Naive thymus-derived CD8-positive, alpha-beta T cell (primary cell): ENCODE measurements at regions not wholly inside any gene's neighbourhood (a gene's known extent, or its start where the extent isn't known, plus 50 kb on each side); places are given as distances from the start of the nearest gene placed in this dataset.

Experiments used
- ATAC-seq, 2 donors: fragments of 150-1000 bp; cut with Tn5 transposase in 1 of 2; sonication (Bioruptor Pico), chemical (Tn5 transposase) in 1 of 2; 1 replicate in 1 of 2; 2 replicates in 1 of 2; pipeline ENCODE4 v1.10.0; 2021; ENCODE audit warnings: mild to moderate bottlenecking in 2 of 2, moderate library complexity in 2 of 2
- POLR2A ChIA-PET: fragments of 350-600 bp; sonication (Branson Sonifier 250); formaldehyde crosslinking; loops from one replicate; lab custom pipeline; 2021; ENCODE audit warnings: antibody characterized with exemption; lab: Charles Lee
- DNase-seq, 10 donors: peaks; one replicate each; pipeline versions ENCODE4 v3.0.0 to v3.0.0-alpha.2; 2020 to 2022
- H3K27ac Mint-ChIP-seq, 10 donors: one replicate each; pipeline ENCODE4 v1.8.0; 2020 to 2022; ENCODE audit warnings: mild to moderate bottlenecking in 10 of 10, mixed read lengths in 10 of 10, moderate library complexity in 4 of 10, inconsistent platforms in 1 of 10
- H3K27me3 Mint-ChIP-seq, 5 donors: one replicate each; pipeline ENCODE4 v1.8.0; 2021 to 2022; ENCODE audit warnings: mixed read lengths in 5 of 5
- H3K36me3 Mint-ChIP-seq, 3 donors: one replicate each; pipeline ENCODE4 v1.8.0; 2020 to 2022; ENCODE audit warnings: mixed read lengths in 3 of 3, mild to moderate bottlenecking in 2 of 3, inconsistent platforms in 1 of 3
- H3K4me1 Mint-ChIP-seq, 4 donors: one replicate each; pipeline ENCODE4 v1.8.0; 2021 to 2022; ENCODE audit warnings: mixed read lengths in 4 of 4
- H3K4me3 Mint-ChIP-seq, 10 donors: one replicate each; pipeline ENCODE4 v1.8.0; 2020 to 2022; ENCODE audit warnings: mild to moderate bottlenecking in 10 of 10, mixed read lengths in 10 of 10, moderate library complexity in 6 of 10, inconsistent platforms in 1 of 10
- H3K9me3 Mint-ChIP-seq, 9 donors: one replicate each; pipeline ENCODE4 v1.8.0; 2020 to 2022; ENCODE audit warnings: mixed read lengths in 9 of 9, mild to moderate bottlenecking in 3 of 9, inconsistent platforms in 1 of 9, moderate library complexity in 1 of 9

GRCh38 chr13:62678039-62678438 is 1262.4 kb upstream of the PCDH20 start:
- POLR2A ChIA-PET: no interaction called here
- Mint-ChIP-seq H3K9me3 (peaks cover 0 to 19% (median 9%) of the 10 kb centered on the region in 9 donors), H3K27me3 (no peaks in the 10 kb centered on the region), H3K36me3 (no peaks in the 10 kb centered on the region), H3K27ac (no peak overlapping the region), H3K4me1 (no peaks in the 10 kb centered on the region), H3K4me3 (no peak overlapping the region)
- no peak for DNase-seq
- no peak for ATAC-seq

GRCh38 chr13:62663767-62664166 is 1248.1 kb upstream of the PCDH20 start:
- POLR2A ChIA-PET: no interaction called here
- H3K4me3 Mint-ChIP-seq: no peak overlapping the region
- H3K36me3 Mint-ChIP-seq: no peaks in the 10 kb centered on the region
- H3K27me3 Mint-ChIP-seq: no peaks in the 10 kb centered on the region
- no peak overlapping the region for H3K27ac Mint-ChIP-seq
- ATAC-seq: no peak
- H3K9me3 Mint-ChIP-seq: peaks cover 0 to 15% (median 0%) of the 10 kb centered on the region in 9 donors
- no peaks in the 10 kb centered on the region for H3K4me1 Mint-ChIP-seq
- DNase-seq: no peak

- POLR2A ChIA-PET: no interaction called here
- DNase-seq (no peak), ATAC-seq (no peak)
- no peak overlapping the region for H3K27ac Mint-ChIP-seq
- no peaks in the 10 kb centered on the region for H3K4me1 Mint-ChIP-seq
- peaks cover 0 to 15% (median 2%) of the 10 kb centered on the region in 9 donors for H3K9me3 Mint-ChIP-seq
- no peaks in the 10 kb centered on the region for H3K27me3 Mint-ChIP-seq
- H3K4me3 Mint-ChIP-seq: no peak overlapping the region
- H3K36me3 Mint-ChIP-seq: no peaks in the 10 kb centered on the region
These were observed 1243.7 kb upstream of the PCDH20 start for GRCh38 chr13:62659365-62659764.

DNA sequence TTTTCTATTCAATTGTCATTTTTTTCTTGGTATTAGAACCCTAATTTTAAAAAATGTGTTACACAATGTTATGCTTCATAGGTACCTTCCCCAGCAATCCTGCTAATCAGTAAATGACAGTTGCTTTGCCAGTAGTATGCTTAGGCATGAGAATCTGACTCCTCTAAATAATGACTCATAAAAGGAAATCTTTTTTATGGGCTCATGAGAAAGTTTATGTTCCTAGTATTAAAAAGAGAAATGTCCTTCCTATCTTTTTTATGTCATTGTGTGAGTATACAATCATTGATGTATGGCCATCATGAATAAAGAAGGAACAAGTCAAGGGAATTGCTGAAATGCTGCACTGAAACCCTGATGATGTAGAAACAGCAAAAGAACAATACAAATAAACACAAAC is 1237.7 kb upstream of the PCDH20 start:
- no peak for ATAC-seq
- no peak overlapping the region for H3K27ac Mint-ChIP-seq

GRCh38 chr13:62643799-62644524 is 1228.3 kb upstream of the PCDH20 start:
- POLR2A ChIA-PET: no interaction called here
- no peak for ATAC-seq
- Mint-ChIP-seq H3K4me3 (no peak overlapping the region), H3K4me1 (no peaks in the 10 kb centered on the region), H3K27ac (no peak overlapping the region), H3K9me3 (peaks cover 0 to 27% (median 8%) of the 10 kb centered on the region in 9 donors), H3K27me3 (no peaks in the 10 kb centered on the region), H3K36me3 (no peaks in the 10 kb centered on the region)
- no peak for DNase-seq

More for the DNA sequence above, 1237.7 kb upstream of the PCDH20 start:
- no peak overlapping the region for H3K4me3 Mint-ChIP-seq
- no peaks in the 10 kb centered on the region for H3K27me3 Mint-ChIP-seq
- H3K4me1 Mint-ChIP-seq: no peaks in the 10 kb centered on the region
- H3K9me3 Mint-ChIP-seq: peaks cover 0 to 20% (median 4%) of the 10 kb centered on the region in 9 donors
- no peak for DNase-seq
- POLR2A ChIA-PET: no interaction called here
- H3K36me3 Mint-ChIP-seq: no peaks in the 10 kb centered on the region

DNA sequence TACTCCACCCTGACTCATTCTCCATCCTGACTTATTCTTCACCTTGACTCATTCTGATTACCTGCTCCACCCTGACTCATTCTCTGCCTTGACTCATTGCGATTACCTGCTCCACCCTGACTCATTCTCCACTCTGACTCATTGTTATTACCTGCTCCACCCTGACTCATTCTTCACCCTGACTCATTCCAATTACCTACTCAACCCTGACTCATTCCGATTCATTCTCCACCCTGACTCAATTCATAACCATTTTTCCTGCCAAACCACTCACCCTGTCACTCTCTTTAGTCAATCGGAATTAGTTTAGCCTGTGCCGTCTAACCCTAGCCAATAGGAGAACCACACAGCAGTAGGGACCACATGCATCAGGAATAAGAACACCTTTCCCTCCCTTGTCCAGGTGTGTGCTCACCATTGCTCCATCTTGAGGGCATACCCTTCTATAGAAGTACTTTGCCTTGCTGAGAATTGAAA is 1227.4 kb upstream of the PCDH20 start:
- DNase-seq: no peak
- Mint-ChIP-seq H3K4me3 (no peak overlapping the region), H3K27me3 (no peaks in the 10 kb centered on the region), H3K27ac (peak overlapping the region in 1 of 10 donors; percentile 6), H3K4me1 (no peaks in the 10 kb centered on the region), H3K9me3 (peaks cover 0 to 27% (median 8%) of the 10 kb centered on the region in 9 donors), H3K36me3 (no peaks in the 10 kb centered on the region)
- ATAC-seq: no peak
- POLR2A ChIA-PET: no interaction called here

- peaks cover 0 to 12% (median 0%) of the 10 kb centered on the region in 9 donors for H3K9me3 Mint-ChIP-seq
- no peak overlapping the region for H3K4me3 Mint-ChIP-seq
- no peak for DNase-seq
- H3K4me1 Mint-ChIP-seq: no peaks in the 10 kb centered on the region
- H3K27ac Mint-ChIP-seq: no peak overlapping the region
- ATAC-seq: no peak
- H3K27me3 Mint-ChIP-seq: no peaks in the 10 kb centered on the region
- POLR2A ChIA-PET: no interaction called here
- H3K36me3 Mint-ChIP-seq: no peaks in the 10 kb centered on the region
These were observed 1219.5 kb upstream of the PCDH20 start for GRCh38 chr13:62635161-62635560.

DNA sequence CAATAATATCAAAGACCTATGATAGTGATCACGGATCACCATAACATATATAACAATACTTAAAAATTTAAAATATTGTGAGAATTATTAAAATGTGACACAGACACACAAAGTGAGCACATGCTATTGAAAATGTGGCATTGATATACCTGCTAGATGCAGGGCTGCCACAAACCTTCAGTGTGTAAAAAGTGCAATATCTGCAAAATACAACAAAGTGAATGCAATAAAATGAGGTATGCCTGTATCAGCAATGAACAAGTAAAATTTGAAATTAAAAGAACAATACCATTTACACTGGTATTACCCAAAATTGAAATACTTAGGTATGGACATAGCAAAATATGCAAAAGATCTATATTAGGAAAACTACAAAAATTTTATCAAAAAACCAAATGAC is 1217.8 kb upstream of the PCDH20 start:
- H3K9me3 Mint-ChIP-seq: peaks cover 0 to 12% (median 0%) of the 10 kb centered on the region in 9 donors
- H3K4me3 Mint-ChIP-seq: no peak overlapping the region
- H3K4me1 Mint-ChIP-seq: no peaks in the 10 kb centered on the region
- no peaks in the 10 kb centered on the region for H3K27me3 Mint-ChIP-seq
- POLR2A ChIA-PET: no interaction called here
- no peak for ATAC-seq
- no peaks in the 10 kb centered on the region for H3K36me3 Mint-ChIP-seq
- DNase-seq: no peak
- H3K27ac Mint-ChIP-seq: no peak overlapping the region

- Mint-ChIP-seq H3K4me1 (no peaks in the 10 kb centered on the region), H3K27me3 (no peaks in the 10 kb centered on the region), H3K27ac (no peak overlapping the region), H3K9me3 (peaks cover 0 to 10% (median 2%) of the 10 kb centered on the region in 9 donors), H3K36me3 (no peaks in the 10 kb centered on the region), H3K4me3 (no peak overlapping the region)
- ATAC-seq (no peak), DNase-seq (no peak)
- POLR2A ChIA-PET: no interaction called here
These were observed 1216.0 kb upstream of the PCDH20 start for GRCh38 chr13:62631619-62632018.

DNA sequence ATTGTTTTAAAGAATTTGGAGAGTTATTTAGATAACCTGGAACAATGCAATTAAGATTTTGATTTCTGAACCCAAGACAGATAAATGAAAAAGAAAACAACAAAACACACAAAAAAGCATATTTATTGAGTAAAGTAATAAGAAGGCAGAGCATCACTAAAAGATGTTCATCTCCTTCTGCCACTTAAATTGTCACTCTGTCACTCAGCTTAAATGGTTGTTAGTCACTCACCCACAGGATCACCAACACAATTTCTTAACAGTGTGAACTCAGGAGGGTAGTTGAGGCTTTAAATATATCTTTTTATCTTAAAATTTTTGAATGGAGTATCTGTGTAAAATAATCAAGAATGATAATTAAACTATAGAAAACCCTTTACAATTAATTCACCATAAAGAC is 1215.5 kb upstream of the PCDH20 start:
- ATAC-seq (no peak), DNase-seq (no peak)
- Mint-ChIP-seq H3K4me1 (no peaks in the 10 kb centered on the region), H3K27ac (no peak overlapping the region), H3K36me3 (no peaks in the 10 kb centered on the region), H3K27me3 (no peaks in the 10 kb centered on the region), H3K9me3 (peaks cover 0 to 10% (median 2%) of the 10 kb centered on the region in 9 donors), H3K4me3 (no peak overlapping the region)
- POLR2A ChIA-PET: no interaction called here

DNA sequence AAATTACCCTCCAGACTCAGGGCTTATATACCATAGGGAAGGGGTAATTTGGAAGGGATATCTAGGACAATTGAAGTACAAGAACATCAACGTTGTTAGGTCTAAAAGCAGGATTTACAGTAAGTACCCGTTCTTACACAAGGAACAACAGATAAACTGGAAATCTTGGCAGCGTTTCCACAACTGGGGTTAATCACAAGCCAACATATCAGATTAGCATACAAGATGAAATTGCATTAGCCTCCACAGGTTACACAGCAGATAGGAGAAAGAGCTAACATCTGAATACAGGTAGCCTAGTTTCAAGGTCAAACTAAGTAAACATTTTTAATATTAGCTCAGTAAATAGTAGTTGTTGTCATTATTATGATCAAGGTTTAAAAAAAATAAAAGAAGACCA is 1214.0 kb upstream of the PCDH20 start:
- Mint-ChIP-seq H3K36me3 (no peaks in the 10 kb centered on the region), H3K27me3 (no peaks in the 10 kb centered on the region), H3K27ac (no peak overlapping the region), H3K4me1 (no peaks in the 10 kb centered on the region), H3K9me3 (peaks cover 0 to 10% (median 2%) of the 10 kb centered on the region in 9 donors), H3K4me3 (no peak overlapping the region)
- DNase-seq: no peak
- ATAC-seq: no peak
- POLR2A ChIA-PET: no interaction called here

GRCh38 chr13:62627226-62627625 is 1211.6 kb upstream of the PCDH20 start:
- peaks cover 0 to 11% (median 7%) of the 10 kb centered on the region in 9 donors for H3K9me3 Mint-ChIP-seq
- H3K4me3 Mint-ChIP-seq: no peak overlapping the region
- DNase-seq (no peak), ATAC-seq (no peak)
- POLR2A ChIA-PET: no interaction called here
- no peak overlapping the region for H3K27ac Mint-ChIP-seq
- no peaks in the 10 kb centered on the region for H3K27me3 Mint-ChIP-seq
- no peaks in the 10 kb centered on the region for H3K4me1 Mint-ChIP-seq
- H3K36me3 Mint-ChIP-seq: no peaks in the 10 kb centered on the region

GRCh38 chr13:62626771-62627170 is 1211.1 kb upstream of the PCDH20 start:
- DNase-seq: no peak
- no peaks in the 10 kb centered on the region for H3K4me1 Mint-ChIP-seq
- H3K36me3 Mint-ChIP-seq: no peaks in the 10 kb centered on the region
- H3K27me3 Mint-ChIP-seq: no peaks in the 10 kb centered on the region
- no peak for ATAC-seq
- H3K27ac Mint-ChIP-seq: no peak overlapping the region
- peaks cover 0 to 11% (median 7%) of the 10 kb centered on the region in 9 donors for H3K9me3 Mint-ChIP-seq
- POLR2A ChIA-PET: no interaction called here
- no peak overlapping the region for H3K4me3 Mint-ChIP-seq
